Astrocyte (in vitro differentiated cells and primary cell): ENCODE measurements at regions not wholly inside any gene's neighbourhood (a gene's known extent, or its start where the extent isn't known, plus 50 kb on each side); places are given as distances from the start of the nearest gene placed in this dataset.

Experiments
- DNase-seq: peaks from one replicate; pipeline ENCODE4 v3.0.0-alpha.2; 2010; ENCODE audit warnings: low read depth
- FAIRE-seq: peaks from 2 replicates; lab custom pipeline; 2011; peaks lifted over from hg19 to GRCh38; lab: Jason Lieb, UNC
- H2AFZ ChIP-seq: 2 replicates; pipeline ENCODE4 v1.6.0; 2012; ENCODE audit warnings: low read depth, low read length, inconsistent platforms
- H3K27ac ChIP-seq: 2 replicates; pipeline ENCODE4 v1.5.1; 2011; ENCODE audit warnings: low read depth, low read length, inconsistent platforms
- H3K27me3 ChIP-seq: 2 replicates; pipeline ENCODE4 v1.6.0; 2011; ENCODE audit warnings: low read length, inconsistent platforms; ENCODE audit not compliant: insufficient read depth
- H3K36me3 ChIP-seq: 2 replicates; pipeline ENCODE4 v1.5.1; 2011; ENCODE audit warnings: low read length, inconsistent platforms; ENCODE audit not compliant: insufficient read depth
- H3K4me1 ChIP-seq: 2 replicates; pipeline ENCODE4 v1.5.1; 2011; ENCODE audit warnings: low read length, inconsistent platforms; ENCODE audit not compliant: insufficient read depth
- H3K4me2 ChIP-seq: 2 replicates; pipeline ENCODE4 v1.6.0; 2012; ENCODE audit warnings: low read length, inconsistent platforms
- H3K4me3 ChIP-seq: 2 replicates; pipeline ENCODE4 v1.5.1; 2011; ENCODE audit warnings: low read depth, mild to moderate bottlenecking, low read length, inconsistent platforms; ENCODE audit not compliant: insufficient read depth
- H3K79me2 ChIP-seq: 2 replicates; pipeline ENCODE4 v1.6.0; 2012; ENCODE audit warnings: mild to moderate bottlenecking, low read length, inconsistent platforms; ENCODE audit not compliant: insufficient read depth
- H3K9ac ChIP-seq: 2 replicates; pipeline ENCODE4 v1.6.0; 2012; ENCODE audit warnings: mild to moderate bottlenecking, low read length, inconsistent platforms
- H3K9me3 ChIP-seq: 2 replicates; pipeline ENCODE4 v1.5.1; 2012; ENCODE audit warnings: low read depth, mild to moderate bottlenecking, low read length, inconsistent platforms; ENCODE audit not compliant: insufficient read depth
- H4K20me1 ChIP-seq: 2 replicates; pipeline ENCODE4 v1.6.0; 2012; ENCODE audit warnings: low read length, inconsistent platforms; ENCODE audit not compliant: insufficient read depth
- H3K27ac Mint-ChIP-seq: one replicate; pipeline ENCODE4 v1.8.0; 2021; ENCODE audit warnings: mild to moderate bottlenecking, mixed read lengths; ENCODE audit not compliant: unreplicated experiment
- H3K27me3 Mint-ChIP-seq: one replicate; pipeline ENCODE4 v1.8.0; 2021; ENCODE audit warnings: low read depth, mixed read lengths; ENCODE audit not compliant: unreplicated experiment
- H3K36me3 Mint-ChIP-seq: one replicate; pipeline ENCODE4 v1.8.0; 2021; ENCODE audit warnings: low read depth, mixed read lengths; ENCODE audit not compliant: unreplicated experiment
- H3K4me1 Mint-ChIP-seq: one replicate; pipeline ENCODE4 v1.8.0; 2021; ENCODE audit warnings: low read depth, mixed read lengths; ENCODE audit not compliant: unreplicated experiment
- H3K4me3 Mint-ChIP-seq: one replicate; pipeline ENCODE4 v1.8.0; 2021; ENCODE audit warnings: mild to moderate bottlenecking, moderate library complexity, mixed read lengths; ENCODE audit not compliant: unreplicated experiment
- H3K9me3 Mint-ChIP-seq: one replicate; pipeline ENCODE4 v1.8.0; 2021; ENCODE audit warnings: mild to moderate bottlenecking, mixed read lengths; ENCODE audit not compliant: unreplicated experiment
- EZH2 ChIP-seq: IDR thresholded peaks from 2 replicates; pipeline ENCODE4 v1.6.1; 2012; ENCODE audit warnings: mild to moderate bottlenecking, low read length, inconsistent platforms; ENCODE audit not compliant: insufficient read depth
- TF ChIP-seq, protein P1 (sequence below): IDR thresholded peaks from 2 replicates; pipeline ENCODE4 v1.5.1; 2011; ENCODE audit warnings: low read depth, mild to moderate bottlenecking, inconsistent platforms, low read length, moderate library complexity; ENCODE audit not compliant: insufficient read depth

- Mint-ChIP-seq H3K9me3 (peaks cover 17% of the 10 kb centered on the region), H3K27ac (no peak overlapping the region), H3K4me3 (no peak overlapping the region), H3K27me3 (no peaks in the 10 kb centered on the region), H3K4me1 (no peaks in the 10 kb centered on the region), H3K36me3 (no peaks in the 10 kb centered on the region)
- no peak for TF ChIP-seq EZH2
- TF ChIP-seq, protein P1, sequence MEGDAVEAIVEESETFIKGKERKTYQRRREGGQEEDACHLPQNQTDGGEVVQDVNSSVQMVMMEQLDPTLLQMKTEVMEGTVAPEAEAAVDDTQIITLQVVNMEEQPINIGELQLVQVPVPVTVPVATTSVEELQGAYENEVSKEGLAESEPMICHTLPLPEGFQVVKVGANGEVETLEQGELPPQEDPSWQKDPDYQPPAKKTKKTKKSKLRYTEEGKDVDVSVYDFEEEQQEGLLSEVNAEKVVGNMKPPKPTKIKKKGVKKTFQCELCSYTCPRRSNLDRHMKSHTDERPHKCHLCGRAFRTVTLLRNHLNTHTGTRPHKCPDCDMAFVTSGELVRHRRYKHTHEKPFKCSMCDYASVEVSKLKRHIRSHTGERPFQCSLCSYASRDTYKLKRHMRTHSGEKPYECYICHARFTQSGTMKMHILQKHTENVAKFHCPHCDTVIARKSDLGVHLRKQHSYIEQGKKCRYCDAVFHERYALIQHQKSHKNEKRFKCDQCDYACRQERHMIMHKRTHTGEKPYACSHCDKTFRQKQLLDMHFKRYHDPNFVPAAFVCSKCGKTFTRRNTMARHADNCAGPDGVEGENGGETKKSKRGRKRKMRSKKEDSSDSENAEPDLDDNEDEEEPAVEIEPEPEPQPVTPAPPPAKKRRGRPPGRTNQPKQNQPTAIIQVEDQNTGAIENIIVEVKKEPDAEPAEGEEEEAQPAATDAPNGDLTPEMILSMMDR = no peak
- Histone ChIP-seq H3K27ac (no peak overlapping the region), H3K4me1 (no peaks in the 10 kb centered on the region), H3K4me2 (no peak overlapping the region), H3K9me3 (no peaks in the 10 kb centered on the region), H3K4me3 (no peak overlapping the region), H3K36me3 (no peaks in the 10 kb centered on the region), H2AFZ (no peak overlapping the region), H3K9ac (no peak overlapping the region), H4K20me1 (no peaks in the 10 kb centered on the region), H3K79me2 (no peaks in the 10 kb centered on the region), H3K27me3 (no peaks in the 10 kb centered on the region)
- FAIRE-seq (no peak), DNase-seq (no peak)
These were observed 237.5 kb downstream of the PAPSS1 start for GRCh38 chr4:107482546-107482945.

DNA sequence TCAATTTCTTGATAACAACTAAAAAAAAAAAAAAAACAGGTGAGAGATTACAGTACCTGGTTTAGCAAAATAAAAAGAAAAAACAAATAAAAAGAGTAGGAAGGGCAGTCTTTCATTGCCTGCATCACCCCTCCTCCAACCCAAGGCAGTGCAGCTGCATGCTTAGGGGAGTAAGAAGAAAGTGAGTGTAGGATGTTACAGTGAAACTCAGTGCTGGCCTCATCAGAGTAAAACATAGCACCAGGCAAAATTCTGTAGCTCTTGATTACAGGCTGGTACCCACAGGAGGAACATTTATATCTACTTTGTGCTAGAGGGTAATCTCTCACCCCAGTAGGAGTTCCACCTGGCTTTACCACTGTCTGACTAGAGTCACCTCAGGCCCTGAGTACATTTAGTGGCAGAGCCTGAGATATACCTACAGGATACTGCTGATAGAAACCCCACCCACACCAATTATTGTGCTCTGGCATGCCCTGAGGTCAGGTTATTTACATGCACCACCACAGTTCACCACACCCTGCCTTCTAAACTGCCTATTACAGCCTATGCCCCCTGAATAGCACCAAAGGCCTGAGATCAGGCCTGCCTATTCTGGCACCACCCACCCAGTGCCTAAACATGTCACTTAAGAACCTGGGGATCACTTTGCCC, 241.6 kb downstream of the PAPSS1 start:
- Histone ChIP-seq H3K4me1 (no peaks in the 10 kb centered on the region), H4K20me1 (no peaks in the 10 kb centered on the region), H2AFZ (no peak overlapping the region), H3K9me3 (no peaks in the 10 kb centered on the region), H3K27me3 (no peaks in the 10 kb centered on the region), H3K27ac (no peak overlapping the region), H3K9ac (no peak overlapping the region), H3K36me3 (no peaks in the 10 kb centered on the region), H3K4me3 (no peak overlapping the region), H3K4me2 (no peak overlapping the region), H3K79me2 (no peaks in the 10 kb centered on the region)
- Mint-ChIP-seq H3K27me3 (no peaks in the 10 kb centered on the region), H3K27ac (no peak overlapping the region), H3K36me3 (no peaks in the 10 kb centered on the region), H3K4me3 (no peak overlapping the region), H3K9me3 (peaks cover 15% of the 10 kb centered on the region), H3K4me1 (no peaks in the 10 kb centered on the region)
- no peak for TF ChIP-seq EZH2
- TF ChIP-seq, protein P1 = no peak
- DNase-seq (no peak), FAIRE-seq (no peak)

GRCh38 chr4:107473126-107473525, 246.9 kb downstream of the PAPSS1 start:
- Mint-ChIP-seq H3K27me3 (no peaks in the 10 kb centered on the region), H3K36me3 (no peaks in the 10 kb centered on the region), H3K4me1 (no peaks in the 10 kb centered on the region), H3K4me3 (no peak overlapping the region), H3K9me3 (no peaks in the 10 kb centered on the region), H3K27ac (no peak overlapping the region)
- FAIRE-seq = no peak
- H3K9me3 ChIP-seq = no peaks in the 10 kb centered on the region
- no peak overlapping the region for H3K27ac ChIP-seq
- H2AFZ ChIP-seq = no peak overlapping the region
- H4K20me1 ChIP-seq = no peaks in the 10 kb centered on the region
- no peak overlapping the region for H3K9ac ChIP-seq
- TF ChIP-seq, protein P1 = no peak
- no peak for TF ChIP-seq EZH2
- no peak overlapping the region for H3K4me3 ChIP-seq
- H3K27me3 ChIP-seq = no peaks in the 10 kb centered on the region
- no peak overlapping the region for H3K4me2 ChIP-seq
- no peak for DNase-seq
- H3K79me2 ChIP-seq = no peaks in the 10 kb centered on the region
- no peaks in the 10 kb centered on the region for H3K4me1 ChIP-seq
- no peaks in the 10 kb centered on the region for H3K36me3 ChIP-seq
